ENCODE measurements at regions not wholly inside any gene's neighbourhood (a gene's known extent, or its start where the extent isn't known, plus 50 kb on each side); places are given as distances from the start of the nearest gene placed in this dataset.
A peak's percentile ranks its signal among the peaks of the same experiment; 100 is the strongest.

DNA sequence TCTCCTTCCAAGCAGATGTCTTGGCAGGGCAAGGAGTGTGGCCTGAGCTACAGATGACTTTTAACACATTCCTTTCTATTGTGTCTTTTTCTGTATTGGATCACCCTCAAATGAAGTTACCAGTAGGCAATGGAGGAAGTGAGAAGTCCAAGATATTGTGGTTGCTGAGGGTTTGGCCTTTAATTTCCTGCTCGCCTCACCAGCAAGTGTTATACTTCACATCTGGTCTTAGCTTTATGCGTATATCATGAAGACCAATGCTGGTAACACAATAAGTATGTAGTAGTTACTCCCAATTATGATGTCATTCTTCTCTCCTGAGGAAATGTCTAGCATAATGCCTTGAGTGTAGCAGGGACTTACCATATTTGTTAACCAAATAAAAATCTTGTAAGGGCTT lies 179.9 kb downstream of the ZIC1 start:
- peak; percentile 47 for DNase-seq

DNA sequence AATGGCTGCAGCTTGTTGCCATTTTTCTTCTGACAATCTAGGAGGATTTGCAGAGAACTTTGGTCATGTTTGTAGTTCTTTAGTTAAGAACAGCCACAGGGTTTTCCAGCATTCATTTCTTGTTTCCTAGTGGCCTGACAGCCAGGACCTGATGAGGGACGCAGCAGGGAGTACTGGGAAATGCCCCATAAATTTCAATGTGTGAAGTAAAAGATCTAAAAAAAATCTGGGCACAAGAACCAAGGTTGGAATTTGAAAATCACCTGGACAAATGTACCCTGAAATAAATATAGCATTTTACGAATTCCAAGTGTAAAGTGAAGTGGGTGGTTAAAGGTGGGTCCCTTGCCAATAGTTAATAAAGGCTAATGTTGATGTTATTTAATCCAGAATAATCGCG lies 195.0 kb downstream of the ZIC1 start:
- DNase-seq, result no peak

DNA sequence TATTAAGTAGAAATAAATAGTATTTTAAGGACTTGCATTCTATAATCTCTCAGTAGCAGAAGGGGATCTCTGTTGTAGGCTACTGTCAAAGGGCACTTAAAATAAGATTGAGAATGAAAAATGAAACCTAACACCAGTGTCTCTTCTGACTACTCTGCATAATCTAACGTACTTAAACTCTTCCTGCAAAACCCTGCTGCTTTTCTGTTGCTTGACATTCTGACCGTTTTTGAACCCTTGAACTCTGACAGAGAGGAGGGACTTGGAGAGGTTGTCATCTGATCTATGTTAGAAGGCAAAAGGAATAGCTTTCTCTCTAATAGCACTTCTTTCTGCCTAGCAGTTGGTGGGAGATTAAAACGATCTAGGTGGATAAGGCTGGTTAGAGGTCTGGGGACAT lies 204.6 kb downstream of the ZIC1 start:
- peak; percentile 24 for DNase-seq

DNA sequence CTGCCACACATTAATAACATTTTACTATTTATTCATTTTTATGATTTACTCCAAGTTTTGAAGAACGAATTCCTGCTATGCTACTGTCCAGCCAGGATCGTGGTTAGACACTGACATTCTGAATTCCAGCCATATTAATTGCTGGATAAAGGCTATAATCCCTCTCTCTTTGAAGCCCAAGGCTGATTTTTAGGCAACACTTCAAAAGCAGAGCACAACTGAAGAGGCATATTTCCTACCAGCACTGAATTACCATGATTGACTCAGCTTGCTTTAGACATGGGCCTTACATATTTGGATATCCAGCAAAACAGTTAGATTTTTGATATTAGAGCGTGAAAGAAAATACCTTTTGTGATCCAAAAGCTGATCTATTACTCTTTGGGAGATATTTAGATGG lies 205.0 kb downstream of the ZIC1 start:
- DNase-seq, result peak; percentile 38

DNA sequence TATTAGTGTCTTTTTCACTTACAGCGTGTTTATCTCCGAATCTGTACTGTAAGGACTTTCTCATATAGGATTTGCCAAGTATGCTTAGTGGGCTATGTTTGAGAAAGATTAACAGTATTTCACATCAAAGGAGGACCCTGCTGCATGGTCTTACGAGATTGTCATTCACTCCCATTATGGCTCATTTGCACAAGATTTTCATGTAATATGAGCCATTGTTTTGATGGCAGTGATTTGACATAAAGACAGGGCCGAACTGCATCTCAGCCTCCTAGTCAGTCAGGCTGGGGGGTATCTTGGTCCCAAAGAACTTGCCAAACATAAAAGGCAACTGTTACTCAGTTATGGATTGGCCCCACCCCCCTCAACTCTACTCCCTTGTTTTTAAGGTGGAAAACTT lies 205.9 kb downstream of the ZIC1 start:
- DNase-seq, result peak; percentile 13

DNA sequence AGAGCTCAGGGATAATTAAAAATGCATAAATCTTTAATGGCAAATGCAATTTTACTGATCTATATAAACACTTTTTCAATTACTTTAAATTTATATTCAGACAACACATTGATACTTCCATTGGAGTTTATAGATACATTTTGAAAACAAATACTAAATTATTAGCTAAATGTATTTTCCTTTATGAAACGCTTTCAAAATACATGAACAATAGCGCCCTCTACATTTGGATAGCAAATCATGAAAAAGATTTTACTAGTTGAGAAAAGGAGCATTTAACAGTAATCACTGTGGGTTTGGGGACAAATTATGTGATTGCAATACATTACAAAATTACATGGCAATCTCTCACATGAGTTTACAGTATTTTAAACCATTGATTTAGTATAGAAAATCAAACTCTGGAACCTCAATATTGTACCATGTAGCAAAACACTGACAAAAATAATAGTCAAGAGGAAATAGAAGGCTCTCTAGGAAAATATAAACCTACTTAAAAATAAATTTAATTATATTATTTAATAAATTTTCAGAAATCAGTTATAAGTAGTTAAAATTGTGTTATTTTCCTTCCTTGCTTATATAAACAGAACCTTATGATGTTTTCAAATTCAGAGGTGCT lies 207.9 kb downstream of the ZIC1 start:
- peak; percentile 71 for DNase-seq

DNA sequence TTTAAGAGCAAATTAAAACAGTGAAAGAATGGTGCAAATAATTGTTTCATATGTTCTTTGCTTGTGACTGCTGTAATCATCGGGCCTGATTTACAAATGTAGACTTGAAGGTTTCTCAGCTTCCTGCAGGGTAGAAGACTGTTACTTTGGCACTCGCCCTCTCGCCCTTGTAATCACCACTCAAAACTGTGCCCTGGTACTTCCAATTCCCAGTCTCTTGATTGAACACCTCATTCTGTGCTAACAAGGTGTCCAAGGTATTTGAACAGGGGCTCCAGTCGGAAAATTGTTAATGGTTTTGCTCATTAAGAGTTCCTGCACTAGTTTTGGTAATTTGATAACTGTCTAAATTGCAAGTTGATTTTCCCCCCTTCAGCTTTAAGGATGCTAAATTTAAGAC lies 209.5 kb downstream of the ZIC1 start:
- DNase-seq, result peak; percentile 47

DNA sequence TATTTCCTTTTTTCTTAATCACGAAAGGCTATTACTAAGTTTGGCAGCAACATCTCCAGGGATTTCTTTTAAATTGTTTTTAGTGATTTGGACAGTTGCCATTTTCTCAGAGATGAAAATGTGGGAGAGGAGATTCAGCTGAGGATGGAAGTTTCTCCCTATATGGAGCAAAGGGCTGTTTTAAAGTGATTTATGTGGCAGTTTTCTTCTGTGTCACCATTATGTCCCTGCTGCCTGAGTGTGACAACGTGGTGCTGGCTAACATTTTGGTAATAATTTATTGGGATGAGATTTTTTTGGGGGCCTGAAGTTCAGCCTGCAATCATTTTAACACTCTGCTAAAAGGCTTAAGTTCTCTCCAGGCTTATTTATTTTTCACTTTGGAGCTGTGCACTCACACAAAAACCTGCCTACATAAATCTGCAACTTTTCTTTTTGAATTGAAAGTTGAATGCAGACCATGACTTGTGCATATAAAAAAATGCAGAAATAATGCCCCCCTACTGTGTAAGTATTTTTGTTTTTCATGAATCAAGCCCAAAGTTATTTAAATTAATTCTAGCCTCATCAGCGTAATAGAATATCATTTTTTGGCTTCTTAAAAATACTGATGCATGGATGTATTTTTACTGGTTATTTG lies 210.9 kb downstream of the ZIC1 start:
- DNase-seq, result peak; percentile 83

DNA sequence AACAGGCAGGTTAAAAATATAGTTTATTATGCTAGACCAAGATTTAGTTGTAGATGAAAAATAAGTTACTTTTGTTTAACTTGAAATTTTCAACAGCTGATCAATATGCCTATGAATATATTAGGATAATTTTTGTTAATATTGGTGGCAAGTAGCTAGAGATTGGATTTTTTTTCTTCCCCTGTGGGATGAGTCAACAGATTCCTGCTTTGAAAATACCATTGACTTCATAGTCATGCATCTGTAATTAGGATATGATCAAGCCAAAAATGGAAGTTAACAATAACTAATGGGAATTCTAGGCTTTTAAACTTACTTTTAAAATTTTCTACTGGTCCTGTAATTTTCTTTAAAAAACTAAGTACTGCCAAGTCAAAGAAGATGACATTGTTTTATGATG lies 211.7 kb downstream of the ZIC1 start:
- DNase-seq, result peak; percentile 80

DNA sequence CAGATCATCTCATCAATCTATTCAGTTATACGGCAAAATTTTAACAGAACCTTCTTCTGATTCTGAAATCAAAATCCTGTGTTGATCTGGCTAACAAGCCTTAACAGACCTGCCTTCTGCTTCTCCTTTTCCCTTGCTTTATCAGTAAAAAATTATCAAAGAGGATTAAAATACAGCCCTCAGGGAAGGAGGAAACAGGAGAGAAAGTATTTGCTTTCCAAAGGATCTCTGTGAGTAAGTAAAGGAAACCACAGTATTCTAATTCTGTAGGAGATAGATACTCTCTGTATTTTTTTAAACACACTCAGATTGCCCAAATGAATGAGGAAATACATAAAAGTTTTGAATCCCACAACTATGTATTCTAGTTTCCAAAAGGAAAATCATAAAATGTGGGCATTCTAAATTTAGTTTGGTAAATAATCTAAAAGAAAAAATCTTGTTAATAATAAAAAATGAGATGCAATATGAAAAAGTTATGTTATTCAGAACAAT lies 221.8 kb downstream of the ZIC1 start:
- peak; percentile 53 for DNase-seq

DNA sequence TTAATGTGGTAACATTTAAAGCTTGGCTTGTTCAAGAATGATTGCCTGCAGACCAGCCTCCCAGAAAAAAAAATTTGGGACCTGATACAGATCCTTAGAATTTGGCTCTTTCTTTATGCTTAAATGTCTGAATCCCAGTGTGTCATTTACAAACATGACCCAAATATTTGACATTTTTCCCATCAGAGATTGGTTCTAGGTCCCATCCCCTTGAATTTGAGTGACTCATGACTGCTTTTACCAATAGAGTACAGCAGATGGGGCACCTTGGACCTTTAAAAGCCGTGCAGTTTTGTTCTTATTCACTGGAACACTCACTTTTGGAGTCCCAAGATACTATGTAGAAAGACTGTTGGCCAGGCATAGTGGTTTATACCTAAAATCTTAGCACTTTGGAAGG lies 231.6 kb downstream of the ZIC1 start:
- DNase-seq, result peak; percentile 76

DNA sequence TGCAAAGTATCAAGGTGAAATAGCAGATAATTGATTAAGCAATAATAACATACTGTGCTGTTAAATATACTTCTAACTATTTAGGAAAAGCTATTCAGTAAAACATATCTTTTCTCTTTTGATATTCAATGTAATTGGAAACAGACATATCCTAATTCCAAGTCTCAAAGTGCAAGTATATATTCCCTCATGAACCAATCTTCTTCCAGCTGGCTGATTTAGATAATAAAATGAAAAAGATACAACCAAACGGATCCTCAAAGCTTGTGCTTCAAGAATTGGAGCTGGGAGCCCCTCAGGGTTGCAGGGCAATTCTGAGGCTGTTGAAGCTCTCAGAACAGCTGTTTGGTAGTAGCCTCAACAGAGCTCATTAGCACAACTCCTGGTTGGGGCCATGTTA lies 236.6 kb downstream of the ZIC1 start:
- no peak for DNase-seq

DNA sequence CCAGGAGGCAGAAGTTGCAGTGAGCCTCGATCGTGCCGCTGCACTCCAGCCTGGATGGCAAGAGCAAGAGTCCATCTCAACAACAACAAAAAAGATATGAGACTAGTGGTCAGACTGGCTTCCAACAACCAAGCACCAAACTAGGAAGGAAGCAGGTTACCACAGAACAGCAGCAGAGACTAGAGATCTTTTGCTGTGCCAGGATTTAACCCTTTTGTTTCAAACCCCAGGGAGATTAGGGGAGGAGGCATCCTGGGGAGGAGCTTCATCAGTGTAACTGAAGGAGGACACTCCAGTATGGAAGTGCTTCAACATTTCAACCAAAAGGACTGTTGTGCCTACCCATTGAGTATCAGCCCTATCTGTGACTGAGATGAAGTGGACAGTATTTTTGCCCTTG lies 240.3 kb downstream of the ZIC1 start:
- DNase-seq, result no peak

DNA sequence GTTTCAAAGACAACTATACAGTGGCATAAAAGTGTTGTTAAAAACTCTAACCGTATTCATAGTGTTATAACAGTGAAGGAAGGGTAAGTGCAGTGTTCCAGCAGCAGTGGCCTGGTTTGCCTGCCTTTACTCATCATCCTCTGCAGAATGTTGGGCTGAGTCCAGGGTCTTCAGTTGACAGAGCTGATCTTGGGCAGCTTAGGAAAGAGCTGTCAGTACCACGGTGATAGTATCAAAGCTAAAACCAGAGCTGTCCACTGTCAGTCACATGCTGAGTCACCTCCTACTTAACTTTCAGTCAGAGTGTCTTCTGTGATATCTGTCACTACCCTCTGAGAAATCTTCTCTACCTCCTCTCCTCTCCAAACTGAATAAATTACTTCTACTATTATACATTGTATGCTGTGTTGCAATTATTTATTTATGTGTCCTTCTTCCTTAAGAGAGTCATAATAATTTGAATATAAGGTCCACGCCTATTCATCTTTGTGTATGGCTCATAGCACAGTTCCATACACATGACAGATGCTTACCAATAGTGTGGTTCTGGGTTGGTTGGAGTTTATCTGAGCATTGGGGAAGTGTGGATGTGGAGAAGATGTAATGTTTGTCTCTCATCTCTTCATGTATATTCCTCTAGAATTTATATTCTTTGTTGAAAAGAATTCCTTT lies 242.1 kb downstream of the ZIC1 start:
- DNase-seq, result peak; percentile 56

DNA sequence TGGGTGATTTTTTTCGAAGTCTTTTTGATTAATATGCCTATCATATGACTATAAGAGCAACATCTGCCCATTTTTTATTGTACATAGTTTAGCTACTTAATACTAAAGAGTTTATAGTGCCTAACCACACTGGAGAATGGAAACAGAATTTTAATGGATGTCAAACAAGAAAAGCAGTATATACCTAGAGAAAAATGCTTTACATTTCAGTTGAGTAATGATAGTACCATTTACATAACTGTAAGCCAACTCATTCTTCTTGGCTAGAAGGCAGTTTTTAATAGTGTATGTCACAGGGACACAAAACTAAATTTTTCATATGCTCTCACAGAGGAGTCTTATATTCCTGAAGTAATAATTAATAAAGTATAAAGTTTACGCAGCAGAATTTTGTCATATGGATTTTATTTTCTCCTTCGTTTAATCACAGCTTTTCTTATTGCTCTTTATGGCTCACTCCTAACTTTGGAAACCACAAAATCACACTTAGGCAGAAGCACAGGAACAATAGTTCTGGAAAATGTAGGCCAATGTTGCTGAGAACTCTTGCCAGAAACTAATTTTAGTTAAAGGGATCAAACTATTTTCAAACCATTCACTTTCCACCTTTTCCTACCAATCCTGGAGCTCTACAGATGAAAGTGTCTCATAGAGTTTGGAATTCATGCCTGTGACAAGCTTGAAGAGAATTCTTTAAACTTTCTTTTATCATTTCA lies 243.6 kb downstream of the ZIC1 start:
- peak; percentile 76 for DNase-seq

DNA sequence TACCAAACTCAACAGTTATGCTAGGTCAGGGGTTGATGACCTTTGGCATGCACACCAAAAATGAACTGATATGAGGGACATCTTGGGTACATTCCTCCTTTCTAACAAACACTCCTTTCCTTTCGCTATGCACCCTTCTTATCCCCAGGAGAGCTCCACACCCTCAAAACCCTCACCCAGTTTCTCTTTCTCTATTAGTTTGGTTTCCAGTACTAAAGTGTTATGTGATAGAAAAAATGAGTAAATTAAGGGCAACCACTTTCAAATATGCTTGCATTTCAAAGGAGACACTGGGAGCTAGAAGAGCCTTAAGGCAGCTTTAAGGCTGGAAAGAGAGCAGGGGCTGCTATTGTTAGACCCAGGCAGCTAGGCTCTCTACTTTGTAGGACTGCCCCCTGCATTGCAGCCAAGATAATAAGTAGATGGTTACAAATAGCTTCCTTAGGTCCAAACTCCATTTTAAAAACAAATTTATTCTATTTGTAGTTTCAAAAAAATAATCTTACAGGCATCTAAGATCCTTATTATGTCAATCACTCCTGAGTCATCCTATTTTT lies 244.3 kb downstream of the ZIC1 start:
- DNase-seq, result no peak

DNA sequence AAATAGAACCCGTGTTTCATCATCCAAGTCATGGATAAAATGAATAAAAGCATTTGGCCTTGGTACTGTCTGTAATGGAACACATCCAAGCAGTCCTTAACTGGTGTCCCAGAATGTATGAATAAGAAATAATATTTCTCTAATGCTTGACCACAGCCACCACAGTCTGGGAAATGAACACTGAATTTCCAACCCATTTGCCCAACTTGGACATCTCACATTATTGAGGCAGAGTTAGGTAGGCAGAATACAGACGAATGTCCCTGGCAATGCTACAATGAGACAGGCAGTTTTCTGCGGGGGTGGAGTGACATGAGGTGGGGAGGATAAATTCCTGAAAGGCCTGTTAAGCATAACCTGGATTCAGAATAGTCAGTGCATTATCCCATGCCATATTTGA lies 245.7 kb downstream of the ZIC1 start:
- peak; percentile 86 for DNase-seq

DNA sequence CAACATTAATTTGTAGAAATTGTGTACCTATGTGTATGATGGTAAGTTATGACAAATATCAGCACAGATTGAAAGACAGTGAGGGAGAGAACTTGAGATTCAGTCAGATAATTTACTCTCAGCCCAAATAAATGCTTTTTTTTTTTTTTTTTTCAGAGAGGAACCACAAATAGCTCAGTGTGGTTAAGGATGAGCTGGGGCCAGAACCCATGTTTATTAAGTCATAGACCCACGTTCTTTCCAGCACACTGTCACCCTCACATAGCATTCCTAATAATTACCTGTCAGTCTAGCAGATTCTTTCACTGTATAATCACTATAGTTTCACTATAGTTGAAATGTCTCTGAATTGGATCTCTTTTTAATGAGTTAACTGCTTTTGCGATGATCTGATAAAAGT lies 246.1 kb downstream of the ZIC1 start:
- DNase-seq, result peak; percentile 89

DNA sequence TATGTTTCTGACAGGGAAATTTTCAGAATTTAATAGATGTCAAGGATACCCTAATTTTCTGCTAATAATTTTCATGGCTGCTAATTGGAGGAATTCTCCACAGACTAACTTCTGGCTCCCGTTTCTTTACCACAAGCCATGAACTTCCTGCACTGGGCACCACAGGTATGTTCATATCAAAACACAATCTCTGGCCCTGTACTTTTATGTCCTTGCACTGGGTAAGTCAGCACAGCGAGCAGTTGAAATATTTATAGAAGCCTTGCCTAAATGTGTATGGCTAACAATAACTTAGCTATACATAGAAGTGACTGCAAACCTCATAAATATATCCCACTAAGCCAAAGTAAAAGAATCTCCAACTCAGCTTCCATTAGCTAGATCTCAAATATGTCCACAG lies 246.9 kb downstream of the ZIC1 start:
- peak; percentile 14 for DNase-seq

DNA sequence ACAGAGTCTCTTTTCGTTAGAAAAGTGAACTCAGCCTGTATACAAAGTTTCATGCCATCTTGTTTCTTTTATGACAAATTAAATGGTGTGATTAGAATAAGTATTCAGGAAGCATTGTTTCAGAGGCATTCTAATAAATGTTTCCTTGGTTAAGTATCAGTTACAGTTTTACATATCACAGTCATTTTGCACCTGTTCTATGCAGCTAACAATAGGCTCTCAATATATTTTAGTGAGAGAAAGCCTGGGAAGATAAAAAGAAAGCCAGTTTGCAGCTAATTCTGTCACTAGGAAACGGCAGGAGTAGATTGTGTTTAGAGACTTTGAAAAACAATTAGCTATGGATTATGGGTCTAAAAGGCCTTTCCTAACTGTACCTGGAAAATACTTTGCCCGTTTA lies 252.8 kb downstream of the ZIC1 start:
- DNase-seq, result no peak

DNA sequence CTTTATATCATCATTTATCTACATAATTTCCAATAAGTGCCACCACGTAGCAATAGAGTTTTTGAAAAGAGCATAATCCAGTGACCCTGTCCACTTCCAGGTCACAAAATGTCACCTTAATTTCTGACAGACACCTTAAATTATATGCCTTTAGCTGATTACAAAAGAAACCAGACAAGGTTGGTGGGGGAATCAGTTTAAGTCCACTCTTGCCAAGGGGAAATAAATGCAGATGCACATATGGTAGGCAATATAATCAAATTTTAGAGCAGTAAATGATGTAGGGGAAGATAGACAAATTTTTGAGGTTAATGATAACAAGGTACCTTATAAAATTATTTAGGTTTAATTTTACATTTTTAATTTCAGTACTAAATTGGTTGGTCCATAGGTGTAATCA lies 253.5 kb downstream of the ZIC1 start:
- no peak for DNase-seq

DNA sequence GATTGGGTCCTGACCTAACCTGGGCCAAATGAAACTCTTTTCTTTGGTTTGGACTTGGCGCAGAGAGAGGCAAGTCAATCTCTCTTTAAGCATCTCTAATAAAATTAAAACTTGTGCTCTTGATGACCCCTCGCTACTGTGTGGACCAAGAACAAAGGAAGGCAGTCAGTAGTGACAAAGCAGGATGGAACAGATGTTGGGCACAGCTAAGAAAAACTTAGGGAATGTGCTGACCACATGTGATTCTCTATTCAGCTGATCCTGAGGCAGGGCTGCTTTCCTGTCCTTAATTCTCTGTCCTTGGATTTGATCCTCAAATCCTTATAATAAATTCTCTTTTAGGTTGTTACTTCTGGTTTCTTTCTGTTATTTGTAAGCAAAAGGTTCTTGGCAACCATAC lies 259.9 kb downstream of the ZIC1 start:
- no peak for DNase-seq

DNA sequence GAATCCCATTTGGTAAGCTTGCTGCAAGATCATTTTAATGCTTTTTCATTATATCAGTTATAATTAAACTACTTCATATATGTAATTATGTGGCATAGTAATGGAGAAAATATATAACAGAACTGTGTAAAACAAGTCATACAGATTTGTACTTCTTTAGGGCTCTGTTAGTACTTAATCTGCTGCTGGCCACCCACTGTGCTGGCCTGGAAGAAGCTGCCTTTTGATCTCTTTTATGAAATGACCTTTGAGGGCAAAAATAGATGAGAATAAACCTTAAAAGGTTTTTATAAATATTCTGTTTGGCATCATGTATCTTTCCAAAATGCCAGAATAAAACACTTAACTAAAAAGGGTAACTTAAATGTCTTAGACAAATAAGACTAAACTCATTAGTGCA lies 262.9 kb downstream of the ZIC1 start:
- no peak for DNase-seq
